ENCODE measurements at regions not wholly inside any gene's neighbourhood (a gene's known extent, or its start where the extent isn't known, plus 50 kb on each side); places are given as distances from the start of the nearest gene placed in this dataset.

DNA sequence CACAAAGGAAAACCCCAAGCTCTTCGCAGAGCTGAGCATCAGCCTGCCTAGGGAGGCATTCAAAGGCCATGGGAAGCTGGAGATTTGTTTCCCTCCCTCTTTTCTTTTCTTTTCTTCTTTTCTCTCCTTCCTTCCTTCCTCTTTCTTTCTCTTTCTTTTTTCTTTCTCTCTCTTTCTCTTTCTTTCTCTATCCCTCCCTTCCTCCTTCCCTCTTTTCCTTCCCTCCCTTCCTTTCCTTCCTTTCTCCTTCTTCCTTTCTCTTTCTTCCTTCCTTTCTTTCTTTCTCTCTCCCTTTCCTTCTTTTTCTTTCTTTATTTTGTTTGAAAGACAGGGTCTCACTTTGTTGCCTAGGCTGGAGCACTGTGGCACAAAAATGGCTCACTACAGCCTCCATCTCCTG lies 168.4 kb upstream of the ARL4C start:
- POLR2A ChIA-PET (ENCODE audit: partially characterized antibody): no interaction called here
- no peak for FAIRE-seq
- no peak overlapping the region for H3K27ac ChIP-seq (ENCODE audit: low read depth, low read length)
- no peak overlapping the region for H3K4me2 ChIP-seq (ENCODE audit: insufficient read depth in 1 of 2, low read depth in 2 of 2, low read length in 2 of 2)
- H3K14ac ChIP-seq (ENCODE audit: insufficient read length): no peak overlapping the region
- H2BK5ac ChIP-seq (ENCODE audit: low read depth, low read length): no peak overlapping the region
- H2AFZ ChIP-seq (ENCODE audit: low read length): no peak overlapping the region
- no peaks in the 10 kb centered on the region for H4K20me1 ChIP-seq (replicated peaks in 1 of 2; ENCODE audit: control insufficient read depth in 1 of 2, insufficient read depth in 2 of 2, low read length in 2 of 2)
- no peak overlapping the region for H4K8ac ChIP-seq (ENCODE audit: extremely low read depth, insufficient read depth, low read length)
- H2BK120ac ChIP-seq (replicated peaks; ENCODE audit: low read depth, low read length): no peak overlapping the region
- no peaks in the 10 kb centered on the region for H3K23me2 ChIP-seq (ENCODE audit: low read depth, low read length)
- H3K27me3 ChIP-seq (replicated peaks in 1 of 4; ENCODE audit: control insufficient read depth in 3 of 4, extremely low read depth in 1 of 4, insufficient read depth in 3 of 4, low read length in 3 of 4): no peaks in the 10 kb centered on the region
- no peak for TF ChIP-seq KDM1A (IDR thresholded peaks at IDR 0.05; ENCODE audit: borderline replicate concordance, low read length)
- no peak for TF ChIP-seq KDM5A (IDR thresholded peaks at IDR 0.05; ENCODE audit: low read length)
- no peak for TF ChIP-seq GTF2F1 (IDR thresholded peaks at IDR 0.05; ENCODE audit: borderline replicate concordance, low read depth, low read length)
- no peak for TF ChIP-seq EZH2 (IDR thresholded peaks at IDR 0.05; ENCODE audit: low read depth, low read length, severe bottlenecking)
- no peak for TF ChIP-seq TEAD4 (IDR thresholded peaks at IDR 0.05; ENCODE audit: low read depth, low read length)
- no peak for TF ChIP-seq SIN3A (conservative IDR thresholded peaks at IDR 0.05 in 1 of 2, IDR thresholded peaks at IDR 0.05 in 1 of 2; ENCODE audit: low read depth in 1 of 2, low read length in 2 of 2)
- no peak for TF ChIP-seq RXRA (IDR thresholded peaks at IDR 0.05; ENCODE audit: insufficient read depth, low read depth, low read length)
- no peak for TF ChIP-seq GABPA (IDR thresholded peaks at IDR 0.05; ENCODE audit: borderline replicate concordance, insufficient read depth, low read length)
- TF ChIP-seq FOSL1 (IDR thresholded peaks at IDR 0.05; ENCODE audit: insufficient read depth, low read depth, low read length): no peak
- no peak overlapping the region for H3K4ac ChIP-seq (replicated peaks; ENCODE audit: insufficient read length, low read depth, low read length)
- H2AK5ac ChIP-seq (ENCODE audit: low read depth, low read length): no peak overlapping the region
- peaks cover 17 to 22% of the 10 kb centered on the region in 2 experiments for H3K9me3 ChIP-seq (ENCODE audit: insufficient read depth in 2 of 2, low read depth in 1 of 2, low read length in 1 of 2)
- H3K9ac ChIP-seq (replicated peaks in 1 of 4; ENCODE audit: extremely low read depth in 1 of 4, low read depth in 3 of 4, low read length in 3 of 4): no peak overlapping the region
- H3K79me2 ChIP-seq (ENCODE audit: control insufficient read depth in 1 of 2, insufficient read depth in 2 of 2, low read length in 2 of 2): no peaks in the 10 kb centered on the region
- H2BK20ac ChIP-seq (ENCODE audit: low read length): no peak overlapping the region
- H4K91ac ChIP-seq (replicated peaks; ENCODE audit: insufficient read length, low read length): no peak overlapping the region
- no peak overlapping the region for H3K4me3 ChIP-seq (ENCODE audit: extremely low read depth in 1 of 4, insufficient read depth in 2 of 4, low read depth in 3 of 4, low read length in 4 of 4)
- no peak overlapping the region for H3K23ac ChIP-seq (ENCODE audit: insufficient read length)
- no peak overlapping the region for H2BK12ac ChIP-seq (ENCODE audit: low read depth, low read length)
- H3K36me3 ChIP-seq (ENCODE audit: control insufficient read depth in 2 of 4, insufficient read depth in 4 of 4, low read length in 3 of 4): no peaks in the 10 kb centered on the region; a peak in 1 of 8 replicates
- no peak for DNase-seq (ENCODE audit: low read depth in 1 of 2, low spot score in 2 of 2)
- H2BK15ac ChIP-seq (ENCODE audit: low read length): no peak overlapping the region
- no peak overlapping the region for H3K18ac ChIP-seq (ENCODE audit: extremely low read depth, low read length)
- 92% methylated on average over 1 of the region's 1 CpG; no CpG with 5 or more reads in 1 of the 2 experiments for WGBS, 2 experiments (ENCODE audit: extremely low coverage in 1 of 2, insufficient coverage in 1 of 2, insufficient read length in 1 of 2, insufficient replicate concordance in 2 of 2, low coverage in 1 of 2, low lambda C conversion rate in 2 of 2, missing lambda C conversion rate in 1 of 2)
- H3K4me1 ChIP-seq (replicated peaks in 1 of 4; ENCODE audit: control insufficient read depth in 3 of 4, insufficient read depth in 4 of 4, low read length in 3 of 4): no peaks in the 10 kb centered on the region; a peak in 1 of 7 replicates
- H3K56ac ChIP-seq (replicated peaks; ENCODE audit: insufficient read length, low read depth, low read length): no peak overlapping the region
- no peaks in the 10 kb centered on the region for H3K79me1 ChIP-seq (ENCODE audit: low read depth, low read length)
- no peak overlapping the region for H4K5ac ChIP-seq (ENCODE audit: insufficient read length, low read depth, low read length)
- CTCF ChIA-PET (ENCODE audit: partially characterized antibody): no interaction called here
